Loucy (cell line): ENCODE measurements at regions not wholly inside any gene's neighbourhood (a gene's known extent, or its start where the extent isn't known, plus 50 kb on each side); places are given as distances from the start of the nearest gene placed in this dataset.

Experiments
- H2AFZ ChIP-seq: fragments of 200-600 bp; sonication (generic); 2 replicates; pipeline ENCODE4 v1.6.0; 2016; ENCODE audit warnings: antibody characterized with exemption, mild to moderate bottlenecking, low read length, moderate library complexity
- H3F3A ChIP-seq: fragments of 200-600 bp; 2 replicates; pipeline ENCODE4 v1.6.0; 2016; ENCODE audit warnings: antibody characterized with exemption, low read depth, mild to moderate bottlenecking
- H3K27me3 ChIP-seq: fragments of 200-600 bp; sonication (generic); 2 replicates; pipeline ENCODE4 v1.6.1; 2014; ENCODE audit warnings: low read length, mild to moderate bottlenecking; ENCODE audit not compliant: insufficient read depth, poor library complexity, severe bottlenecking
- H3K36me3 ChIP-seq: fragments of 200-600 bp; sonication (generic); 2 replicates; pipeline ENCODE4 v1.6.1; 2016; ENCODE audit warnings: low read length; ENCODE audit not compliant: insufficient read depth
- H3K4me1 ChIP-seq: fragments of 200-600 bp; sonication (generic); 2 replicates; pipeline ENCODE4 v1.5.1; 2014; ENCODE audit warnings: low read length, mild to moderate bottlenecking; ENCODE audit not compliant: insufficient read depth, poor library complexity, severe bottlenecking
- H3K4me2 ChIP-seq: fragments of 200-600 bp; sonication (generic); 2 replicates; pipeline ENCODE4 v1.6.0; 2014; ENCODE audit warnings: antibody characterized with exemption, low read length, low read depth, mild to moderate bottlenecking; ENCODE audit not compliant: poor library complexity, severe bottlenecking
- H3K4me3 ChIP-seq: fragments of 200-600 bp; sonication (generic); 2 replicates; pipeline ENCODE4 v1.5.1; 2014; ENCODE audit warnings: low read length, mild to moderate bottlenecking, mixed read lengths; ENCODE audit not compliant: poor library complexity, severe bottlenecking
- H3K79me2 ChIP-seq: fragments of 200-600 bp; sonication (generic); 2 replicates; pipeline ENCODE4 v1.6.1; 2014; ENCODE audit warnings: low read length; ENCODE audit not compliant: insufficient read depth
- H3K9ac ChIP-seq: fragments of 200-600 bp; sonication (generic); 2 replicates; pipeline ENCODE4 v1.6.0; 2014; ENCODE audit warnings: mild to moderate bottlenecking, low read depth, low read length, moderate library complexity; ENCODE audit not compliant: poor library complexity, severe bottlenecking
- H3K9me2 ChIP-seq: fragments of 200-600 bp; sonication (generic); replicated peaks from 2 replicates; pipeline ENCODE4 v1.6.1; 2016; ENCODE audit warnings: low read depth, low read length, mixed read lengths
- H3K9me3 ChIP-seq: fragments of 200-600 bp; sonication (generic); 2 replicates; pipeline ENCODE4 v1.6.1; 2014; ENCODE audit warnings: mild to moderate bottlenecking, antibody characterized with exemption, low read length, low read depth; ENCODE audit not compliant: insufficient read depth
- H4K20me1 ChIP-seq: fragments of 200-600 bp; sonication (generic); 2 replicates; pipeline ENCODE4 v1.6.0; 2014; ENCODE audit warnings: antibody characterized with exemption, low read length, mild to moderate bottlenecking; ENCODE audit not compliant: insufficient read depth, poor library complexity, severe bottlenecking
- CTCF ChIP-seq: fragments of 200-600 bp; sonication (generic); conservative IDR thresholded peaks from 2 replicates; pipeline ENCODE4 v1.5.1; 2014; ENCODE audit warnings: mild to moderate bottlenecking, antibody characterized with exemption, low read length
- EZH2phosphoT487 ChIP-seq: fragments of 200-600 bp; IDR thresholded peaks from 2 replicates; pipeline ENCODE4 v1.6.1; 2018; ENCODE audit warnings: antibody characterized with exemption, mild to moderate bottlenecking, moderate library complexity, borderline replicate concordance

- Histone ChIP-seq H3K4me3 (no peak overlapping the region), H3F3A (no peaks in the 10 kb centered on the region), H3K9me2 (no peaks in the 10 kb centered on the region), H3K36me3 (no peaks in the 10 kb centered on the region), H3K4me1 (no peaks in the 10 kb centered on the region), H3K79me2 (no peaks in the 10 kb centered on the region), H4K20me1 (no peaks in the 10 kb centered on the region), H3K9me3 (peaks cover 2% of the 10 kb centered on the region; the same call in 1 of the 2 replicates), H3K4me2 (no peak overlapping the region), H2AFZ (no peak overlapping the region), H3K27me3 (no peaks in the 10 kb centered on the region), H3K9ac (no peak overlapping the region)
- TF ChIP-seq EZH2phosphoT487: no peak
- no peak for TF ChIP-seq CTCF
Observed at GRCh38 chr5:5587474-5587873, 165.0 kb downstream of the ICE1 start.

- no peak overlapping the region for H3K4me2 ChIP-seq
- no peaks in the 10 kb centered on the region for H3K36me3 ChIP-seq
- no peaks in the 10 kb centered on the region for H3K79me2 ChIP-seq
- no peak overlapping the region for H2AFZ ChIP-seq
- TF ChIP-seq CTCF (no peak), EZH2phosphoT487 (no peak)
- H3K9me3 ChIP-seq: peaks cover 2% of the 10 kb centered on the region; the same call in 1 of the 2 replicates
- H3K9ac ChIP-seq: no peak overlapping the region
- no peaks in the 10 kb centered on the region for H3K4me1 ChIP-seq
- H3K4me3 ChIP-seq: no peak overlapping the region
- no peaks in the 10 kb centered on the region for H3K27me3 ChIP-seq
- H4K20me1 ChIP-seq: no peaks in the 10 kb centered on the region
- no peaks in the 10 kb centered on the region for H3K9me2 ChIP-seq
- no peaks in the 10 kb centered on the region for H3F3A ChIP-seq
Observed at GRCh38 chr5:5586721-5587120, 164.2 kb downstream of the ICE1 start.

- Histone ChIP-seq H3K9me2 (no peaks in the 10 kb centered on the region), H3K27me3 (no peaks in the 10 kb centered on the region), H2AFZ (no peak overlapping the region), H3K4me1 (no peaks in the 10 kb centered on the region), H3F3A (no peaks in the 10 kb centered on the region), H3K36me3 (no peaks in the 10 kb centered on the region), H3K9me3 (peaks cover 2% of the 10 kb centered on the region; the same call in 1 of the 2 replicates), H3K9ac (no peak overlapping the region), H4K20me1 (no peaks in the 10 kb centered on the region), H3K4me2 (no peak overlapping the region), H3K79me2 (no peaks in the 10 kb centered on the region), H3K4me3 (no peak overlapping the region)
- TF ChIP-seq CTCF (no peak), EZH2phosphoT487 (no peak)
Observed at GRCh38 chr5:5585751-5586341, 163.4 kb downstream of the ICE1 start.
